ENCODE measurements at regions not wholly inside any gene's neighbourhood (a gene's known extent, or its start where the extent isn't known, plus 50 kb on each side); places are given as distances from the start of the nearest gene placed in this dataset.

- H3K36me3 ChIP-seq (ENCODE audit: control insufficient read depth in 3 of 3, insufficient read depth in 2 of 3, low read depth in 1 of 3, low read length in 3 of 3): no peaks in the 10 kb centered on the region
- H3K4me3 ChIP-seq (ENCODE audit: low read depth in 1 of 3, low read length in 3 of 3): no peak overlapping the region
- DNase-seq (no peak), FAIRE-seq (no peak)
- H3K9me3 ChIP-seq (ENCODE audit: control insufficient read depth in 2 of 2, insufficient read depth in 1 of 2, low read depth in 1 of 2, low read length in 1 of 2): no peaks in the 10 kb centered on the region
- H3K4me1 ChIP-seq (ENCODE audit: control insufficient read depth in 3 of 3, insufficient read depth in 2 of 3, low read depth in 1 of 3, low read length in 2 of 3): no peaks in the 10 kb centered on the region
- H3K27ac ChIP-seq (ENCODE audit: low read depth in 1 of 3, low read length in 2 of 3): no peak overlapping the region
- no peaks in the 10 kb centered on the region for H3K27me3 ChIP-seq (ENCODE audit: control insufficient read depth in 3 of 3, insufficient read depth in 3 of 3, low read length in 3 of 3)
- 86 to 95% (median 90%) methylated on average over 3 of the region's 3 CpGs for WGBS, 3 donors
Observed at GRCh38 chr7:95675632-95676031, 79.3 kb upstream of the PDK4 start.

GRCh38 chr7:95675016-95675415, 78.7 kb upstream of the PDK4 start:
- Histone ChIP-seq H3K36me3 (ENCODE audit: control insufficient read depth in 3 of 3, insufficient read depth in 2 of 3, low read depth in 1 of 3, low read length in 3 of 3) (no peaks in the 10 kb centered on the region), H3K9me3 (ENCODE audit: control insufficient read depth in 2 of 2, insufficient read depth in 1 of 2, low read depth in 1 of 2, low read length in 1 of 2) (no peaks in the 10 kb centered on the region), H3K4me3 (ENCODE audit: low read depth in 1 of 3, low read length in 3 of 3) (no peak overlapping the region), H3K27me3 (ENCODE audit: control insufficient read depth in 3 of 3, insufficient read depth in 3 of 3, low read length in 3 of 3) (no peaks in the 10 kb centered on the region), H3K27ac (ENCODE audit: low read depth in 1 of 3, low read length in 2 of 3) (no peak overlapping the region), H3K4me1 (ENCODE audit: control insufficient read depth in 3 of 3, insufficient read depth in 2 of 3, low read depth in 1 of 3, low read length in 2 of 3) (no peaks in the 10 kb centered on the region)
- 94 to 97% (median 94%) methylated on average over 6 of the region's 6 CpGs for WGBS, 3 donors
- DNase-seq (no peak), FAIRE-seq (no peak)

GRCh38 chr7:95674101-95674500, 77.8 kb upstream of the PDK4 start:
- H3K4me3 ChIP-seq (ENCODE audit: low read depth in 1 of 3, low read length in 3 of 3): no peak overlapping the region
- WGBS, 3 donors: 85 to 96% (median 86%) methylated on average over 3 of the region's 3 CpGs

GRCh38 chr7:95672434-95672833, 76.1 kb upstream of the PDK4 start:
- no peaks in the 10 kb centered on the region for H3K27me3 ChIP-seq (ENCODE audit: control insufficient read depth in 3 of 3, insufficient read depth in 3 of 3, low read length in 3 of 3)
- no peak overlapping the region for H3K27ac ChIP-seq (ENCODE audit: low read depth in 1 of 3, low read length in 2 of 3)
- FAIRE-seq (no peak), DNase-seq (no peak)
- H3K9me3 ChIP-seq (ENCODE audit: control insufficient read depth in 2 of 2, insufficient read depth in 1 of 2, low read depth in 1 of 2, low read length in 1 of 2): no peaks in the 10 kb centered on the region
- no peak overlapping the region for H3K4me3 ChIP-seq (ENCODE audit: low read depth in 1 of 3, low read length in 3 of 3)
- peaks cover 0 to 4% (median 0%) of the 10 kb centered on the region in 3 donors for H3K4me1 ChIP-seq (ENCODE audit: control insufficient read depth in 3 of 3, insufficient read depth in 2 of 3, low read depth in 1 of 3, low read length in 2 of 3)
- H3K36me3 ChIP-seq (ENCODE audit: control insufficient read depth in 3 of 3, insufficient read depth in 2 of 3, low read depth in 1 of 3, low read length in 3 of 3): no peaks in the 10 kb centered on the region
- WGBS, 3 donors: 77 to 97% (median 85%) methylated on average over 2 of the region's 2 CpGs

More at GRCh38 chr7:95674101-95674500, 77.8 kb upstream of the PDK4 start:
- no peak for FAIRE-seq
- H3K27me3 ChIP-seq (ENCODE audit: control insufficient read depth in 3 of 3, insufficient read depth in 3 of 3, low read length in 3 of 3): no peaks in the 10 kb centered on the region
- H3K9me3 ChIP-seq (ENCODE audit: control insufficient read depth in 2 of 2, insufficient read depth in 1 of 2, low read depth in 1 of 2, low read length in 1 of 2): no peaks in the 10 kb centered on the region
- DNase-seq: no peak
- H3K4me1 ChIP-seq (ENCODE audit: control insufficient read depth in 3 of 3, insufficient read depth in 2 of 3, low read depth in 1 of 3, low read length in 2 of 3): no peaks in the 10 kb centered on the region
- no peak overlapping the region for H3K27ac ChIP-seq (ENCODE audit: low read depth in 1 of 3, low read length in 2 of 3)
- H3K36me3 ChIP-seq (ENCODE audit: control insufficient read depth in 3 of 3, insufficient read depth in 2 of 3, low read depth in 1 of 3, low read length in 3 of 3): no peaks in the 10 kb centered on the region

- H3K9me3 ChIP-seq (ENCODE audit: control insufficient read depth in 2 of 2, insufficient read depth in 1 of 2, low read depth in 1 of 2, low read length in 1 of 2): no peaks in the 10 kb centered on the region
- H3K27me3 ChIP-seq (ENCODE audit: control insufficient read depth in 3 of 3, insufficient read depth in 3 of 3, low read length in 3 of 3): no peaks in the 10 kb centered on the region
- H3K4me1 ChIP-seq (ENCODE audit: control insufficient read depth in 3 of 3, insufficient read depth in 2 of 3, low read depth in 1 of 3, low read length in 2 of 3): peaks cover 0 to 4% (median 0%) of the 10 kb centered on the region in 3 donors
- H3K36me3 ChIP-seq (ENCODE audit: control insufficient read depth in 3 of 3, insufficient read depth in 2 of 3, low read depth in 1 of 3, low read length in 3 of 3): no peaks in the 10 kb centered on the region
- FAIRE-seq: no peak
- no peak overlapping the region for H3K4me3 ChIP-seq (ENCODE audit: low read depth in 1 of 3, low read length in 3 of 3)
- no peak overlapping the region for H3K27ac ChIP-seq (ENCODE audit: low read depth in 1 of 3, low read length in 2 of 3)
- peak in 1 of 2 donors; percentile 53 for DNase-seq
- WGBS, 3 donors: 22 to 49% (median 24%) methylated on average over 2 of the region's 2 CpGs
Observed at GRCh38 chr7:95669513-95669912, 73.2 kb upstream of the PDK4 start.

GRCh38 chr7:95668504-95669018, 72.2 kb upstream of the PDK4 start:
- peak in 1 of 2 donors; percentile 44 for DNase-seq
- Histone ChIP-seq H3K4me1 (ENCODE audit: control insufficient read depth in 3 of 3, insufficient read depth in 2 of 3, low read depth in 1 of 3, low read length in 2 of 3) (peaks cover 0 to 4% (median 0%) of the 10 kb centered on the region in 3 donors), H3K27ac (ENCODE audit: low read depth in 1 of 3, low read length in 2 of 3) (no peak overlapping the region), H3K4me3 (ENCODE audit: low read depth in 1 of 3, low read length in 3 of 3) (no peak overlapping the region), H3K9me3 (ENCODE audit: control insufficient read depth in 2 of 2, insufficient read depth in 1 of 2, low read depth in 1 of 2, low read length in 1 of 2) (no peaks in the 10 kb centered on the region), H3K27me3 (ENCODE audit: control insufficient read depth in 3 of 3, insufficient read depth in 3 of 3, low read length in 3 of 3) (no peaks in the 10 kb centered on the region), H3K36me3 (ENCODE audit: control insufficient read depth in 3 of 3, insufficient read depth in 2 of 3, low read depth in 1 of 3, low read length in 3 of 3) (no peaks in the 10 kb centered on the region)
- FAIRE-seq: no peak
- 48 to 80% (median 64%) methylated on average over 4 of the region's 4 CpGs for whole genome bisulfite sequencing, 3 donors

- peaks cover 0 to 16% (median 1%) of the 10 kb centered on the region in 3 donors for H3K4me1 ChIP-seq (ENCODE audit: control insufficient read depth in 3 of 3, insufficient read depth in 2 of 3, low read depth in 1 of 3, low read length in 2 of 3)
- 70 to 91% (median 81%) methylated on average over 1 of the region's 1 CpG for WGBS, 3 donors
- no peak for FAIRE-seq
- no peaks in the 10 kb centered on the region for H3K36me3 ChIP-seq (ENCODE audit: control insufficient read depth in 3 of 3, insufficient read depth in 2 of 3, low read depth in 1 of 3, low read length in 3 of 3)
- no peaks in the 10 kb centered on the region for H3K9me3 ChIP-seq (ENCODE audit: control insufficient read depth in 2 of 2, insufficient read depth in 1 of 2, low read depth in 1 of 2, low read length in 1 of 2)
- no peak for DNase-seq
- H3K27me3 ChIP-seq (ENCODE audit: control insufficient read depth in 3 of 3, insufficient read depth in 3 of 3, low read length in 3 of 3): no peaks in the 10 kb centered on the region
- H3K4me3 ChIP-seq (ENCODE audit: low read depth in 1 of 3, low read length in 3 of 3): no peak overlapping the region
- no peak overlapping the region for H3K27ac ChIP-seq (ENCODE audit: low read depth in 1 of 3, low read length in 2 of 3)
Observed at GRCh38 chr7:95662987-95663386, 66.7 kb upstream of the PDK4 start.

GRCh38 chr7:95660023-95660434, 63.7 kb upstream of the PDK4 start:
- DNase-seq: peak; percentile 92 to 97
- no peak overlapping the region for H3K4me3 ChIP-seq (ENCODE audit: low read depth in 1 of 3, low read length in 3 of 3)
- no peaks in the 10 kb centered on the region for H3K36me3 ChIP-seq (ENCODE audit: control insufficient read depth in 3 of 3, insufficient read depth in 2 of 3, low read depth in 1 of 3, low read length in 3 of 3)
- H3K27ac ChIP-seq (ENCODE audit: low read depth in 1 of 3, low read length in 2 of 3): peak overlapping the region in 1 of 3 donors; percentile 85
- H3K4me1 ChIP-seq (ENCODE audit: control insufficient read depth in 3 of 3, insufficient read depth in 2 of 3, low read depth in 1 of 3, low read length in 2 of 3): peaks cover 0 to 16% (median 0%) of the 10 kb centered on the region in 3 donors
- no peaks in the 10 kb centered on the region for H3K9me3 ChIP-seq (ENCODE audit: control insufficient read depth in 2 of 2, insufficient read depth in 1 of 2, low read depth in 1 of 2, low read length in 1 of 2)
- no peaks in the 10 kb centered on the region for H3K27me3 ChIP-seq (ENCODE audit: control insufficient read depth in 3 of 3, insufficient read depth in 3 of 3, low read length in 3 of 3)
- WGBS, 3 donors: 20 to 69% (median 33%) methylated on average over 3 of the region's 3 CpGs
- peak; percentile 95 for FAIRE-seq

GRCh38 chr7:95658676-95659075, 62.4 kb upstream of the PDK4 start:
- DNase-seq: peak; percentile 82 to 88
- FAIRE-seq: no peak
- Histone ChIP-seq H3K27me3 (ENCODE audit: control insufficient read depth in 3 of 3, insufficient read depth in 3 of 3, low read length in 3 of 3) (no peaks in the 10 kb centered on the region), H3K9me3 (ENCODE audit: control insufficient read depth in 2 of 2, insufficient read depth in 1 of 2, low read depth in 1 of 2, low read length in 1 of 2) (no peaks in the 10 kb centered on the region), H3K36me3 (ENCODE audit: control insufficient read depth in 3 of 3, insufficient read depth in 2 of 3, low read depth in 1 of 3, low read length in 3 of 3) (no peaks in the 10 kb centered on the region), H3K27ac (ENCODE audit: low read depth in 1 of 3, low read length in 2 of 3) (peak overlapping the region in 2 of 3 donors; percentile 55 to 56), H3K4me1 (ENCODE audit: control insufficient read depth in 3 of 3, insufficient read depth in 2 of 3, low read depth in 1 of 3, low read length in 2 of 3) (peaks cover 0 to 16% (median 0%) of the 10 kb centered on the region in 3 donors), H3K4me3 (ENCODE audit: low read depth in 1 of 3, low read length in 3 of 3) (no peak overlapping the region)
- 23 to 58% (median 46%) methylated on average over 7 of the region's 7 CpGs for WGBS, 3 donors
